CD4-positive, alpha-beta memory T cell (primary cell): ENCODE measurements at regions not wholly inside any gene's neighbourhood (a gene's known extent, or its start where the extent isn't known, plus 50 kb on each side); places are given as distances from the start of the nearest gene placed in this dataset.

Experiments used
- CTCF ChIA-PET: fragments of 350-600 bp; sonication (Branson Sonifier 250); formaldehyde crosslinking; loops from one replicate; lab custom pipeline; 2021; ENCODE audit warnings: inconsistent platforms; ENCODE audit not compliant: partially characterized antibody; lab: Charles Lee
- POLR2A ChIA-PET: fragments of 350-600 bp; sonication (Branson Sonifier 250); formaldehyde crosslinking; loops from one replicate; lab custom pipeline; 2021; ENCODE audit not compliant: partially characterized antibody; lab: Charles Lee
- DNase-seq, 5 donors: peaks; one replicate each; pipeline versions ENCODE4 v3.0.0 to v3.0.0-alpha.2; 2020 to 2022; ENCODE audit warnings: mixed read lengths in 1 of 5
- H3K27ac ChIP-seq: one replicate; pipeline ENCODE4 v1.7.0; 2013; ENCODE audit warnings: low read depth, low read length
- H3K27me3 ChIP-seq: 2 replicates; pipeline ENCODE4 v1.7.0; 2013; ENCODE audit warnings: mild to moderate bottlenecking, low read length, moderate library complexity; ENCODE audit not compliant: insufficient read depth
- H3K36me3 ChIP-seq: 2 replicates; pipeline ENCODE4 v1.7.0; 2013; ENCODE audit warnings: mild to moderate bottlenecking, low read length, moderate library complexity; ENCODE audit not compliant: insufficient read depth
- H3K4me1 ChIP-seq: 2 replicates; pipeline ENCODE4 v1.7.0; 2013; ENCODE audit warnings: mild to moderate bottlenecking, low read length, moderate library complexity; ENCODE audit not compliant: insufficient read depth
- H3K4me3 ChIP-seq, 2 donors: one replicate each; pipeline ENCODE4 v1.7.0; 2013; ENCODE audit warnings: low read length in 2 of 2, mild to moderate bottlenecking in 1 of 2
- H3K9me3 ChIP-seq, 2 donors: one replicate each; pipeline ENCODE4 v1.7.0; 2013; ENCODE audit warnings: low read length in 2 of 2, control low read depth in 1 of 2; ENCODE audit not compliant: control insufficient read depth in 1 of 2
- H3K27ac Mint-ChIP-seq, 7 donors: one replicate each; pipeline ENCODE4 v1.8.0; 2020 to 2021; ENCODE audit warnings: mixed read lengths in 7 of 7, mild to moderate bottlenecking in 6 of 7, inconsistent platforms in 3 of 7, moderate library complexity in 3 of 7
- H3K27me3 Mint-ChIP-seq, 2 donors: one replicate each; pipeline ENCODE4 v1.8.0; 2020 to 2021; ENCODE audit warnings: mixed read lengths in 2 of 2
- H3K36me3 Mint-ChIP-seq, 2 donors: one replicate each; pipeline ENCODE4 v1.8.0; 2020 to 2021; ENCODE audit warnings: mixed read lengths in 2 of 2, inconsistent platforms in 1 of 2, mild to moderate bottlenecking in 1 of 2
- H3K4me1 Mint-ChIP-seq, 4 donors: one replicate each; pipeline ENCODE4 v1.8.0; 2020 to 2021; ENCODE audit warnings: mixed read lengths in 4 of 4, mild to moderate bottlenecking in 1 of 4
- H3K4me3 Mint-ChIP-seq, 8 donors: one replicate each; pipeline ENCODE4 v1.8.0; 2020 to 2021; ENCODE audit warnings: mixed read lengths in 8 of 8, mild to moderate bottlenecking in 7 of 8, moderate library complexity in 6 of 8, inconsistent platforms in 3 of 8
- H3K9me3 Mint-ChIP-seq, 8 donors: one replicate each; pipeline ENCODE4 v1.8.0; 2020 to 2021; ENCODE audit warnings: mixed read lengths in 8 of 8, mild to moderate bottlenecking in 5 of 8, inconsistent platforms in 3 of 8, moderate library complexity in 1 of 8
- intact Hi-C: fragments of 100-400 bp; cut with micrococcal nuclease; formaldehyde crosslinking; loops from one replicate; pipeline ENCODE4 v1.15.1; 2023

DNA sequence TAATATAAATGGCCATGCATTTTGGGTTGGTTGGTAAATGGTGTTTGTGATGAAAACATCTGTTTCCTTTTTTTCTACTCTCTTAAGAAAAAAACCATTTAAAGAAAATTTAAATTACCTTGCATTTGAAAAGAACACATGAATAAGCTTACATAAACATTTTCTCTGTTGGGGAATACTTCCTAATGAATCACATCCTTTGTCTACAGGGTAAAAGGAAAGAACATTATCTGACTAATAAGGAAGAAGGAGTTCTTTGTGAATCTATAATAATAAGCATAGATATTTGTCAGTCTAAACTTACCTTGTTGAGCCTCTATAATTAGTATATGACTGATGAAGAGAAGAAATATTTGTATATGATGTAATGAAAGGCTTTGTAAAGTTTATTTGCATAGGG, 254.1 kb upstream of the ZNF717 start:
- H3K4me3 Mint-ChIP-seq = no peak overlapping the region
- ChIA-PET POLR2A (no interaction called here), CTCF (no interaction called here)
- H3K9me3 Mint-ChIP-seq = peaks cover 0 to 12% (median 3%) of the 10 kb centered on the region in 8 donors
- Histone ChIP-seq H3K36me3 (no peaks in the 10 kb centered on the region), H3K27ac (no peak overlapping the region), H3K9me3 (no peaks in the 10 kb centered on the region), H3K4me3 (no peak overlapping the region), H3K4me1 (no peaks in the 10 kb centered on the region), H3K27me3 (no peaks in the 10 kb centered on the region)
- H3K27ac Mint-ChIP-seq = no peak overlapping the region
- intact Hi-C loops = no loop called here
- DNase-seq = no peak
- H3K4me1 Mint-ChIP-seq = no peaks in the 10 kb centered on the region
- no peaks in the 10 kb centered on the region for H3K27me3 Mint-ChIP-seq
- no peaks in the 10 kb centered on the region for H3K36me3 Mint-ChIP-seq

GRCh38 chr3:76040946-76041345, 255.6 kb upstream of the ZNF717 start:
- DNase-seq = no peak
- no peaks in the 10 kb centered on the region for H3K27me3 ChIP-seq
- Mint-ChIP-seq H3K36me3 (no peaks in the 10 kb centered on the region), H3K4me1 (no peaks in the 10 kb centered on the region), H3K9me3 (peaks cover 0 to 8% (median 4%) of the 10 kb centered on the region in 8 donors), H3K27ac (no peak overlapping the region), H3K27me3 (no peaks in the 10 kb centered on the region), H3K4me3 (no peak overlapping the region)
- no peaks in the 10 kb centered on the region for H3K9me3 ChIP-seq
- ChIA-PET CTCF (no interaction called here), POLR2A (no interaction called here)
- H3K4me3 ChIP-seq = no peak overlapping the region
- no peaks in the 10 kb centered on the region for H3K4me1 ChIP-seq
- no peak overlapping the region for H3K27ac ChIP-seq
- no peaks in the 10 kb centered on the region for H3K36me3 ChIP-seq
- intact Hi-C loops = no loop called here

DNA sequence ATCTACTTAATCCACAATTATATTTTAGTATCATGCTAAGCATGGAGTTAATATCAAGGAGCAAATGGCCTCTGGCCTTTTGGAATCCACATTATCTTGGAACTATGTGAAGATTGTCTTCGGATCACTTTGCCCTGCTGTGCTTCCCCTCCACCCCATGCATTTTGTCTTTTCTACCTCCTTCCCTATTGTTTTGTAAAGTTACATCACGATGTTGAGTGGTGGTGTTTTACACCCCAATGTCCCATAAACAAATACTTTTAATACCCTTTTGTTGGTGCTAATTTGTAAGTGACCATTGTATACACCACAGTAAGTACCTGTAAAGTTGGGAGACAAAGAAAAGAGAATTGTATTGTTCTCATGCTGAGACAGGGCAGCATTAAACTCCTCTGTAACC, 258.4 kb upstream of the ZNF717 start:
- Mint-ChIP-seq H3K36me3 (no peaks in the 10 kb centered on the region), H3K27ac (no peak overlapping the region), H3K4me1 (no peaks in the 10 kb centered on the region), H3K4me3 (no peak overlapping the region), H3K27me3 (no peaks in the 10 kb centered on the region), H3K9me3 (peaks cover 1 to 11% (median 6%) of the 10 kb centered on the region in 8 donors)
- CTCF ChIA-PET = no interaction called here
- H3K27me3 ChIP-seq = no peaks in the 10 kb centered on the region
- H3K4me3 ChIP-seq = no peak overlapping the region
- intact Hi-C loops = no loop called here
- no peaks in the 10 kb centered on the region for H3K4me1 ChIP-seq
- POLR2A ChIA-PET = no interaction called here
- no peak overlapping the region for H3K27ac ChIP-seq
- no peak for DNase-seq
- H3K36me3 ChIP-seq = no peaks in the 10 kb centered on the region
- H3K9me3 ChIP-seq = no peaks in the 10 kb centered on the region

DNA sequence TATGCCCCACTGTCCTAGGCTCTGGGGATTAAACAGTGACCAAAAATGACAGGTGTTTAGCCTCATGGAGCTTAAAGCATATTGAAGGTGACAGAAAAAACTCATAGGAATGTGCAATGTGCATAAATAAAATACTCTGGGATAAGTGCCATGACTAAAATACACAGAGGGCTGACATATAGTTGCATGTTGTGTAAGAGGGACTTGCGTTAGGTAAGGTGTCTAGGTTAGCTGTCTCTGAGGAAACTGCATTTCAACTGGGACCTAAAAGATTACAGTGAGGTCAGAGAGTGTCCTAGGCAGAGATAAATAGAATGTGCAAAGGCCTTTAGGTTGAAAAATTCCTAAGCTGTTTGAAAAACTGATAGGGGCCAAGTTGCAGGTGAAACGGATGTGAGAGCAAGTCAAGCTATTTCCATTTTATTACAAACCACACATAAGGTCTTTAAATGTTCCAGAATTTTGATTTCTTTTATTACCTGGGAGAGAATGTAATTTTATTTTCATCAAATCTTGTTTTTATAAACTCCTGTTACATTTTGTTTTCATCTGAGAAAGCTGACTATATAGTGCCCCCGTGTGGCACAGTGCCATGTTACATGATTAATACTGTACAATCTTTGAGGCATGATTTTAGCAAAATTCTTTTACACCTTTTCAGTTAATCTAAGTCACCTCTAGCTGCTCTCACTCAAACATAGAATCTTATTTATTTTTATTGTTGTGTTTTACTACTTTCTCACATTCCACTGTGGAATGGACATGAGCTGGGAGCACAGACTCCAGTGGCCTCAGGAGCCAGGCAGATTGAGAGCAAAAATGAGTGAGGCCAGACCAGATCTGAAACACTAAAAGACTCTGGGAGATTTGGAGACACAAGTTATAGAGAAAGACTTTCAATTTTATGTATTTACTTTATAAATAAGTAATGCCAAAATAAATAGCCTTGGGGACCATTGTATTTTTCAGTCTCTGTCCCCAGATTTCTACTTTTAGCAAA, 259.6 kb upstream of the ZNF717 start:
- no peaks in the 10 kb centered on the region for H3K27me3 ChIP-seq
- no peak for DNase-seq
- H3K4me1 ChIP-seq = no peaks in the 10 kb centered on the region
- intact Hi-C loops = no loop called here
- ChIA-PET POLR2A (no interaction called here), CTCF (no interaction called here)
- H3K36me3 ChIP-seq = no peaks in the 10 kb centered on the region
- Mint-ChIP-seq H3K4me1 (no peaks in the 10 kb centered on the region), H3K27me3 (no peaks in the 10 kb centered on the region), H3K9me3 (peaks cover 1 to 11% (median 8%) of the 10 kb centered on the region in 8 donors), H3K4me3 (no peak overlapping the region), H3K36me3 (no peaks in the 10 kb centered on the region), H3K27ac (no peak overlapping the region)
- no peak overlapping the region for H3K27ac ChIP-seq
- H3K4me3 ChIP-seq = no peak overlapping the region
- no peaks in the 10 kb centered on the region for H3K9me3 ChIP-seq

GRCh38 chr3:76047368-76047767, 262.0 kb upstream of the ZNF717 start:
- Histone ChIP-seq H3K27me3 (no peaks in the 10 kb centered on the region), H3K36me3 (no peaks in the 10 kb centered on the region), H3K9me3 (no peaks in the 10 kb centered on the region), H3K27ac (no peak overlapping the region), H3K4me3 (no peak overlapping the region), H3K4me1 (no peaks in the 10 kb centered on the region)
- DNase-seq = no peak
- Mint-ChIP-seq H3K4me1 (no peaks in the 10 kb centered on the region), H3K9me3 (peaks cover 1 to 14% (median 7%) of the 10 kb centered on the region in 8 donors), H3K4me3 (no peak overlapping the region), H3K27me3 (no peaks in the 10 kb centered on the region), H3K36me3 (no peaks in the 10 kb centered on the region), H3K27ac (no peak overlapping the region)
- intact Hi-C loops = no loop called here
- POLR2A ChIA-PET = no interaction called here
- CTCF ChIA-PET = no interaction called here

- H3K27ac Mint-ChIP-seq = no peak overlapping the region
- CTCF ChIA-PET = no interaction called here
These were observed 264.4 kb upstream of the ZNF717 start for GRCh38 chr3:76049776-76050175.

DNA sequence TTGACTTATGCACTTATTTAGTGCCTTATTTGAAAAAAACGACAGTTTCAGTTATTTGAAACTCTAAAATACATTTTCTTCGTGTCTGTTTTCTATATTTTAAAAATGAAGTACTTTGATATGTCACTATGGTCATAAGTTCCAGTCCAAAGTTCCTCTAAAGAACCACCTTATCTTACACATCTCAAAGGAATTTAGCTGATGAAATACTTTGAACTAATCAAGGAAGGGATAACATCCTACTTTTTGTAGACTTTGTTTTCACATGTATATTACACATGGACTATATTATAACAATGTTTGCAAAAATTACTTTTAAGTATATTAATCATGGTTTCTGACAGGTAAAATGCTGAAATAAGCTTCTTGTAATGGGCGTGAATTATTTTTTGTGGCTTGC, 265.8 kb upstream of the ZNF717 start:
- CTCF ChIA-PET = no interaction called here
- H3K27me3 Mint-ChIP-seq = no peaks in the 10 kb centered on the region
- no peak overlapping the region for H3K4me3 ChIP-seq
- H3K9me3 Mint-ChIP-seq = peaks cover 0 to 14% (median 6%) of the 10 kb centered on the region in 8 donors
- POLR2A ChIA-PET = no interaction called here
- no peaks in the 10 kb centered on the region for H3K4me1 Mint-ChIP-seq
- no peak overlapping the region for H3K27ac ChIP-seq
- no peak for DNase-seq
- H3K36me3 ChIP-seq = no peaks in the 10 kb centered on the region
- no peak overlapping the region for H3K4me3 Mint-ChIP-seq
- intact Hi-C loops = no loop called here
- no peaks in the 10 kb centered on the region for H3K4me1 ChIP-seq
- H3K27me3 ChIP-seq = no peaks in the 10 kb centered on the region
- no peak overlapping the region for H3K27ac Mint-ChIP-seq
- no peaks in the 10 kb centered on the region for H3K36me3 Mint-ChIP-seq
- no peaks in the 10 kb centered on the region for H3K9me3 ChIP-seq

More at GRCh38 chr3:76049776-76050175, 264.4 kb upstream of the ZNF717 start:
- H3K27ac ChIP-seq = no peak overlapping the region
- no peaks in the 10 kb centered on the region for H3K4me1 ChIP-seq
- POLR2A ChIA-PET = no interaction called here
- intact Hi-C loops = no loop called here
- no peaks in the 10 kb centered on the region for H3K27me3 Mint-ChIP-seq
- H3K36me3 ChIP-seq = no peaks in the 10 kb centered on the region
- H3K4me1 Mint-ChIP-seq = no peaks in the 10 kb centered on the region
- no peaks in the 10 kb centered on the region for H3K36me3 Mint-ChIP-seq
- DNase-seq = no peak
- H3K27me3 ChIP-seq = no peaks in the 10 kb centered on the region
- no peak overlapping the region for H3K4me3 Mint-ChIP-seq
- no peaks in the 10 kb centered on the region for H3K9me3 ChIP-seq
- peaks cover 0 to 12% (median 7%) of the 10 kb centered on the region in 8 donors for H3K9me3 Mint-ChIP-seq
- no peak overlapping the region for H3K4me3 ChIP-seq
